Fibroblast of lung (primary cell): ENCODE measurements at regions not wholly inside any gene's neighbourhood (a gene's known extent, or its start where the extent isn't known, plus 50 kb on each side); places are given as distances from the start of the nearest gene placed in this dataset.

Source experiments
- DNase-seq, 2 donors: peaks; one replicate each; pipeline versions ENCODE4 v3.0.0 to v3.0.0-alpha.2; 2010; ENCODE audit warnings: low read depth in 2 of 2
- H2AFZ ChIP-seq: 2 replicates; pipeline ENCODE4 v1.5.1; 2012; ENCODE audit warnings: low read length, control low read depth, inconsistent platforms
- H3K27ac ChIP-seq: 2 replicates; pipeline ENCODE4 v1.5.1; 2011; ENCODE audit warnings: low read length, control low read depth; ENCODE audit not compliant: insufficient read depth
- H3K27me3 ChIP-seq: 2 replicates; pipeline ENCODE4 v1.5.1; 2011; ENCODE audit warnings: mild to moderate bottlenecking, low read length; ENCODE audit not compliant: control insufficient read depth, insufficient read depth
- H3K36me3 ChIP-seq: 2 replicates; pipeline ENCODE4 v1.5.1; 2011; ENCODE audit warnings: low read length; ENCODE audit not compliant: control insufficient read depth, insufficient read depth
- H3K4me1 ChIP-seq: 2 replicates; pipeline ENCODE4 v1.5.1; 2011; ENCODE audit warnings: low read length; ENCODE audit not compliant: control insufficient read depth, insufficient read depth; ENCODE audit errors: extremely low read depth
- H3K4me2 ChIP-seq: 2 replicates; pipeline ENCODE4 v1.5.1; 2011; ENCODE audit warnings: low read length, control low read depth; ENCODE audit not compliant: insufficient read depth; ENCODE audit errors: extremely low read depth
- H3K4me3 ChIP-seq, 4 experiments: fragments of 200-600 bp in 1 of 4; sonication (generic) in 1 of 4; replicated peaks in 1 of 4; 2 replicates each; pipeline ENCODE4 v1.5.1; 2011 to 2016; ENCODE audit warnings: low read length in 4 of 4, low read depth in 3 of 4, mild to moderate bottlenecking in 3 of 4, control low read depth in 2 of 4, inconsistent platforms in 1 of 4, mixed read lengths in 1 of 4; ENCODE audit not compliant: insufficient read depth in 1 of 4; ENCODE audit errors: control extremely low read depth in 1 of 4
- H3K79me2 ChIP-seq: 2 replicates; pipeline ENCODE4 v1.5.1; 2012; ENCODE audit warnings: mild to moderate bottlenecking, low read length, inconsistent platforms; ENCODE audit not compliant: control insufficient read depth, insufficient read depth
- H3K9ac ChIP-seq: 2 replicates; pipeline ENCODE4 v1.5.1; 2011; ENCODE audit warnings: mild to moderate bottlenecking, low read length, control low read depth; ENCODE audit not compliant: insufficient read depth
- H3K9me3 ChIP-seq: 2 replicates; pipeline ENCODE4 v1.5.1; 2012; ENCODE audit warnings: low read depth, low read length; ENCODE audit not compliant: control insufficient read depth, insufficient read depth
- H4K20me1 ChIP-seq: 2 replicates; pipeline ENCODE4 v1.5.1; 2011; ENCODE audit warnings: low read length; ENCODE audit not compliant: control insufficient read depth, insufficient read depth; ENCODE audit errors: extremely low read depth
- CTCF ChIP-seq, 2 donors: IDR thresholded peaks in 1 of 2; conservative IDR thresholded peaks in 1 of 2; 1 replicate in 1 of 2; 2 replicates in 1 of 2; pipeline ENCODE4 v1.5.1; 2011 to 2012; ENCODE audit warnings: low read length in 2 of 2, control low read depth in 1 of 2, inconsistent platforms in 1 of 2, low read depth in 1 of 2, mild to moderate bottlenecking in 1 of 2
- EZH2 ChIP-seq: IDR thresholded peaks from 2 replicates; pipeline ENCODE4 v1.5.1; 2012; ENCODE audit warnings: low read length, control low read depth, mild to moderate bottlenecking; ENCODE audit errors: missing control alignments

GRCh38 chr5:74408150-74409043 is 232.1 kb downstream of the ENC1 start:
- Histone ChIP-seq H3K4me3 (no peak overlapping the region), H3K27ac (no peak overlapping the region), H3K9me3 (no peaks in the 10 kb centered on the region), H3K4me2 (no peak overlapping the region), H3K36me3 (no peaks in the 10 kb centered on the region), H3K9ac (no peak overlapping the region), H4K20me1 (no peaks in the 10 kb centered on the region), H2AFZ (no peak overlapping the region), H3K79me2 (no peaks in the 10 kb centered on the region), H3K27me3 (peaks cover 3% of the 10 kb centered on the region), H3K4me1 (no peaks in the 10 kb centered on the region)
- no peak for DNase-seq
- TF ChIP-seq CTCF (conservative IDR thresholded peaks at IDR 0.05 in 1 of 2, IDR thresholded peaks at IDR 0.05 in 1 of 2; ENCODE audit: low read depth in 1 of 2, low read length in 2 of 2) (no peak), EZH2 (no peak)

GRCh38 chr5:74407701-74408100 is 232.8 kb downstream of the ENC1 start:
- H3K79me2 ChIP-seq: no peaks in the 10 kb centered on the region
- H3K4me2 ChIP-seq: no peak overlapping the region
- no peak for DNase-seq
- H4K20me1 ChIP-seq: no peaks in the 10 kb centered on the region
- no peak overlapping the region for H3K4me3 ChIP-seq
- no peak overlapping the region for H3K27ac ChIP-seq
- no peaks in the 10 kb centered on the region for H3K9me3 ChIP-seq
- no peaks in the 10 kb centered on the region for H3K36me3 ChIP-seq
- TF ChIP-seq CTCF (conservative IDR thresholded peaks at IDR 0.05 in 1 of 2, IDR thresholded peaks at IDR 0.05 in 1 of 2; ENCODE audit: low read depth in 1 of 2, low read length in 2 of 2) (no peak), EZH2 (no peak)
- H3K9ac ChIP-seq: no peak overlapping the region
- H3K4me1 ChIP-seq: no peaks in the 10 kb centered on the region
- H3K27me3 ChIP-seq: peaks cover 3% of the 10 kb centered on the region
- H2AFZ ChIP-seq: no peak overlapping the region

DNA sequence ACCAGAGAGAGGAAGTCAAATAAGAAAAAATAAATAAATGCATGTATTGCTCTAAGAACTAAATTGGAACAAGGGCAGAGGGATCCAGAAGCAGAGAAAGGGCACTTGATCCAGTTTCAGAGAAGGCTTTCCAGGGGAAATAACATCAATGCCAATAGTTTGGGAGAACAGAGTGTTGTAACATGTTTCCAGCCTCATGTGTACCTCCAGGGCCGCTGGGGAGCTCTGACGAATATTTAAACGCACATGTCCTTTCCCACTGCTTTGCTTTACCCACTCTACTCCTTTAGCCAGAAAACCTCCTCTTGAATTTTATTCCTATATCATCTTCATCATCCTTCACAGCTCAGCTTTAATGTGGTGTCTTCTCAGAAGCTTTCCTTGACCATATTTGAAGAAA is 233.7 kb downstream of the ENC1 start:
- Histone ChIP-seq H3K27me3 (peaks cover 3% of the 10 kb centered on the region), H3K79me2 (no peaks in the 10 kb centered on the region), H3K4me2 (no peak overlapping the region), H3K9ac (no peak overlapping the region), H3K4me1 (no peaks in the 10 kb centered on the region), H3K36me3 (no peaks in the 10 kb centered on the region), H4K20me1 (no peaks in the 10 kb centered on the region), H2AFZ (no peak overlapping the region), H3K27ac (no peak overlapping the region), H3K4me3 (no peak overlapping the region), H3K9me3 (no peaks in the 10 kb centered on the region)
- no peak for DNase-seq
- TF ChIP-seq CTCF (conservative IDR thresholded peaks at IDR 0.05 in 1 of 2, IDR thresholded peaks at IDR 0.05 in 1 of 2; ENCODE audit: low read depth in 1 of 2, low read length in 2 of 2): no peak
- TF ChIP-seq EZH2: no peak
